HG03432 (cell line): ENCODE measurements at regions not wholly inside any gene's neighbourhood (a gene's known extent, or its start where the extent isn't known, plus 50 kb on each side); places are given as distances from the start of the nearest gene placed in this dataset.
"Not testable (repeated sequence)": the region's sequence is repeated elsewhere in the genome, so short reads cannot be mapped to it uniquely, and the experiment has no call there.

Experiments used
- ATAC-seq: cut with Tn5 transposase; IDR thresholded peaks from one replicate; pipeline ENCODE4 v1.9.1; 2021; ENCODE audit warnings: mild to moderate bottlenecking, moderate library complexity; ENCODE audit not compliant: unreplicated experiment

DNA sequence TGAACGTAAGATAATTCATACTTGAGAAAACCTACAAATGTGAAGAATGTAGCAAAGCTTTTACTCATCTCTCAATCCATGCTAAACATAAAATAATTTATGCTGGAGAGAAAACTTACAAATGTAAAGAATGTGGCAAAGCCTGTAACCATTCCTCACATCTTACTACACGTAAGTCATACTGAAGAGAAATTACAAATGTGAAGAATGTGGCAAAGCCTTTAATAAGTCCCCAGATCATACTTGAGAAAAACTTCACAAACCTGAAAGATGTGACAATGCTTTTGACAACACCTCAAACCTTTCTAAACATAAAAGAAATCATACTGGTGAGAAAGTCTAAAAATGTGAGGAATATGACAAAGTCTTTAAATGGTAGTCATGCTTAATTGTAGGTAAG, 89.4 kb downstream of the ZNF675 start:
- no peak for ATAC-seq

DNA sequence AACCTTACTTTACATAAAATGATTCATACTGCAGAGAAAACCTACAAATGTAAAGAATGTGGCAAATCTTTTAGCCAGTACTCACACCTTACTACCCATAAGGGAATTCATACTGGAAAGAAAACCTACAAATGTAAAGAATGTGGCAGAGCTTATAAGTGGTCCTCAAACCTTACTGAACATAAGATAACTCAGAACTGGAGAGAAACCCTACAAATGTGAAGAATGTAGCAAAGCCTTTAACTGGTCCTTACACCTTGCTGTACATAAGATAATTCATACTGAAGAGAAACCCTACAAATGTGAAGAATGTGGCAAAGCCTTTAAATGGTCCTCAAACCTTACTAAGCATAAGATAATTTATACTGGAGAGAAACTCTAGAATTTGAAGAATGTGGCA, 90.1 kb downstream of the ZNF675 start:
- no peak for ATAC-seq

DNA sequence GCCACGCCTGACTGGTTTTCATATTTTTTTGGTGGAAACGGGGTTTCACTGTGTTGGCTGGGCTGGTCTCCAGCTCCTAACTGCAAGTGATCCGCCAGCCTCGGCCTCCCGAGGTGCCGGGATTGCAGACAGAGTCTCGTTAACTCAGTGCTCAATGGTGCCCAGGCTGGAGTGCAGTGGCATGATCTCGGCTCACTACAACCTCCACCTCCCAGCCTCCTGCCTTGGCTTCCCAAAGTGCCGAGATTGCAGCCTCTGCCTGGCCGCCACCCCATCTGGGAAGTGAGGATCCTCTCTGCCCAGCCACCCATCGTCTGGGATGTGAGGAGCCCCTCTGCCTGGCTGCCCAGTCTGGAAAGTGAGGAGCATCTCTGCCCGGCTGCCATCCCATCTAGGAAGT, 92.7 kb downstream of the ZNF675 start:
- ATAC-seq = not testable (repeated sequence)

GRCh38 chr19:23587546-23587945, 99.5 kb downstream of the ZNF675 start:
- no peak for ATAC-seq

DNA sequence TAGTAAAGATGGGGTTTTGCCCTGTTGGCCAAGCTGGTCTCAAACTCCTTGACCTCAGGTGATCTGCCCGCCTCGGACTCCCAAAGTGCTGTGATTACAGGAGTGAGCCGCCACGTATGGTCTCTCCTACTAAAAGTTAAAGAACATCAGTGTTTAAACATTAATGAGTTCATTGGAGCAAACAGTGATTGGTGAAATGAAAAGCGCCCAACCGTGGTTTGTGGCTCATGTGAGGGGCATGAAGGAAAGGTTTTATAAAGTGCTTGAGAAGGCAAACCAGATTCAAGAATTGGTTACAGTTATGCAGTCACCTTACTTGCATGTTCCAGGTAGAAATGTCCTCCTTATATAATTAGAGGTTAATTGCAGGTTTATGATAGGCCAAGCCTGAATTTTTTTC, 109.5 kb downstream of the ZNF675 start:
- ATAC-seq = no peak

DNA sequence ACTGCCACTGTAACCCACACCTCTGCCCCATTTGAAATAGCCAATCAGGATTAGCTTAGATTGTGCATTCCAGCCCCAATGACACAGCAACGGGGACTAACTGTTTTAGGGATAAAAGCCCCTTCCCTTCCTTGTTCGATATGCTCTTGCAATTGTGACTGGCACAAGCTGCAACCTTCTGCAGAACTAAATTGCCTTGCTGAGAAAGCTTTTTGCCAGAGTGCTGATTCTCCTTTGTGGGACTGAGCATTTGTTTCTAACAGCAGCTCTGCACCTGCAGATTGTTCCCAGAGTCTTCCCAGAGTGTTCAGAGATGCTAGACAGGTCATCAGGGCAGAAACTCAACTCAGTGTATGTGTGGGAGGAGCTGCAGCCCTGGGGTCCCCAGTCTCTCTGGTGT, 115.8 kb downstream of the ZNF675 start:
- ATAC-seq = no peak

- not testable (repeated sequence) for ATAC-seq
Measured at GRCh38 chr19:23568116-23568515, 118.9 kb downstream of the ZNF675 start.

- no peak for ATAC-seq
Measured at GRCh38 chr19:23565256-23565655, 121.8 kb downstream of the ZNF675 start.

DNA sequence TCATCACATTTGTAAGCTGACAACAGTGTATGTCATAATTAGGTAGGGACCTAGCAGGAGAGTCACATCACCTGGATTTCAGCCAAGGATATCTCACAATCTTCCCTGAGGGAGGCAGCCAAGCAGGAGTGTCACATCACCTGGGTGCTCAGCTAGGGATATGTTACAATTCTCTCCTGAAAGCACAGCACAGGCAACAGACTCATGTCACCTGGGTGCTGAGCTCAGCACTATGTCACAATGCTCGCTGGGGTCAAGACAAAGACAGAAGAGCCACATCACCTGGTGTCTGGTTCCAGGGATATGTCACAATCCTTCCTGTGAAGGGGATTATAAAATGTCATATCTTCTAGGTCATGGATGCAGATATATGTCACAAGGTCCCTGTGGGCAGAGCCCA, 123.7 kb downstream of the ZNF675 start:
- no peak for ATAC-seq

- no peak for ATAC-seq
Measured at GRCh38 chr19:23561341-23561740, 125.7 kb downstream of the ZNF675 start.

DNA sequence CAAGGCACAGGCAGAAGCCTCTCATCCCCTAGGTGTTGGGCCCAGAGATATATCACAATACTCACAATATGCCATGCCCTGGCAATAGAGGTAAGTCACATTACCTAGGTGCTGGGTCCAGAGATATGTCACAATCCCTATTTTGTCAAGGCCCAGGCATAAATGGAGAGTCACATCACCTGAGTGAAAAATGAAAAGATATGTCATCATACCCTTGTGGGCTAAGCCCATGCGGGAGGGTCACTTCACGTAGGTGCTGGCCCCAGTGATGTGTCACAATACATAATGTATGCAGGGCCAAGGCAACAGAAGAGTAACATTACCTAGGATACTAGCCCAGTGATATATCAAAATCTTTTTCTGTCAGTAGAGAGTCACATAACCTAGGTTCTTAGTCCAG, 127.0 kb downstream of the ZNF675 start:
- ATAC-seq = no peak

GRCh38 chr19:23558541-23558940, 128.5 kb downstream of the ZNF675 start:
- ATAC-seq = no peak

DNA sequence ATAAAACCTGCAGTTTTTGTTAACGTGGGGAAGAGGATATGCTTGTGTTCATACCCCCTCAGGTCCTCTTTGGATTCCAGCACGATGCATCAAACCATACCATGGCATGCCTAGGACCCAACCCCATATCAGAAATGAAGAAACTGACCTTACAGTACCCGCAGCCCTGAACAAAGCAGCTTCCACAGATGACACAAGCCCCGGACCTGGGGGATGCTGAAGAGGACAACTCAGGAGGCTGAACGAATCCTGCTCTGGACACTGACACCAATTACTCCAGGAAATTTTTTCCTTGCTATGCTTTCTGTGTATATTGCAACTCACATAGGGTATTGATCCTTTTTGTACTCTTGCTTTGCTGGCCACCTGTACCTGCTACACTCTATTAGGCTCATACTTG, 129.6 kb downstream of the ZNF675 start:
- no peak for ATAC-seq

- ATAC-seq = no peak
Measured at GRCh38 chr19:23554548-23554947, 132.5 kb downstream of the ZNF675 start.

DNA sequence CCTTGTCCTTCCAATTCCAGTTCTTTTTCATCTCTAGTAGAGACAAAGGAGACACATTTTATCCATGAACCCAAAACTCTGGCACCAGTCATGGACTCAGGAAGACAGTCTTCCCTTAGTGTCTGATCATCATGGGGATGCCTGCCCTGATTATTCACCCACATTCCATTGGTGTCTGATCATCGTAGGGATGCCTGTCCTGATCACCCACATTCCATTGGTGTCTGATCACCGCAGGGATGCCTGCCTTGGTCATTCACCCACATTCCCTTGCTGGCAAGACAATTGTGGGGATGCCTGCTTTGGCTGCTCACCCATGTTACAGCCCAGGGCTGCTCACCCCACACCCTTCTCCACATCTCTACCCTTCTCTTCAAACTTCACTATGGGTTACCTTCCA, 136.9 kb downstream of the ZNF675 start:
- ATAC-seq = not testable (repeated sequence)

- ATAC-seq = no peak
Measured at GRCh38 chr19:23547816-23548430, 139.1 kb downstream of the ZNF675 start.

- no peak for ATAC-seq
Measured at GRCh38 chr19:23547156-23547555, 139.9 kb downstream of the ZNF675 start.

GRCh38 chr19:23543351-23543750, 143.7 kb downstream of the ZNF675 start:
- ATAC-seq = no peak

DNA sequence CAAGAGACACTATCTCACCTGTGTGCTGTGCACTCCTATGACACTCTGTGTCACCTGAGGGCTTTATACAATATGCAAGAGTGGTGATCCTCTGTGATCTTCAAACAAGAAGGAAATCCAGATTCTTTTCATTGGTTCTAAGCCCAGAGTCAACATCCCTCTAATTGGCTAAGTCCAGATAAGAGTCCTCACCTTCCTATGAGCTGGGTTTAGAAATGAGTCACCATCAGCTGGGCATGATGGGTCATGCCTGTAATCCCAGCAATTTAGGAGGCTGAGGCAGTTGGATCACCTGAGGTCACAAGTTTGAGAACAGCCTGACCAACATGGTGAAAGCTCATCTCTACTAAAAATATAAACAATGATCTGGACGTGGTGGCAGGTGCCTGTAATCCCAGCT, 144.4 kb downstream of the ZNF675 start:
- ATAC-seq = no peak

DNA sequence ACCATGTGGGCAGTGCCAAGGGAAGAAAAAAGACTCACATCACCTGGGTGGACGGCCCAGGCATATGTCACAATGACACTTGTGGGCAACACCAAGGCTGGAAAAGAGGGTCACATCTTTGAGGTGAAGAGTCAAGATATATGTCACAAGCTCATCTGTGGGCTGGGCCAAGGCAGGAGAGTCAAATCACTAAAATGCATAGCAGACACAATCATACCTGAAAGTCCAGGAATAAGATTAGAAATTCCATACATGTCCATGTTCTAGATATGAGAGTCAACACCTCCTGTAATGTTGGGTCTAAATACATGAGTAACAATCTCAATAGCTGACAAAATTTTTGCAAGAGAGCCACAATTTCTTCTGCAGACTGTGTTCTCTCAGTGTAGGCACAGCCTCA, 145.0 kb downstream of the ZNF675 start:
- ATAC-seq = no peak

GRCh38 chr19:23540180-23540579, 144.9 kb upstream of the ZNF91 start:
- ATAC-seq = not testable (repeated sequence)

- ATAC-seq = no peak
Measured at GRCh38 chr19:23539499-23539898, 144.2 kb upstream of the ZNF91 start.

DNA sequence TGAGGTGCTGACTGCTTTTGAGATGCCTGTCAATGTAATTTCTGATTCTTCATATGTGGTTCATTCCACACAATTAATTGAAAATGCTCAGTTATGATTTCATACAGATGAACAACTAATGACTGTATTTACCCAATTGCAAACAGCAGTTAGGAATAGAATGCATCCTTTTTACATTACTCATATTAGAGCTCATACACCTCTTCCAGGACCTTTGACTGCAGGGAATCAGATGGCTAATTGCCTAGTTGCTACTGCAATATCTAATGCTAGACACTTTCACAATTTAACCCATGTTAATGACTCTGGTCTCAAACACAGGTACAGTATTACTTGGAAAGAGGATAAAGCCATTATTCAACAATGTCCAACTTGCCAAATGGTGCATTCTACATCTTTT, 141.9 kb upstream of the ZNF91 start:
- not testable (repeated sequence) for ATAC-seq
